ENCODE measurements at regions not wholly inside any gene's neighbourhood (a gene's known extent, or its start where the extent isn't known, plus 50 kb on each side); places are given as distances from the start of the nearest gene placed in this dataset.

- Histone ChIP-seq H3K56ac (ENCODE audit: insufficient read length, low read depth, low read length) (no peak overlapping the region), H2AFZ (ENCODE audit: low read length) (no peak overlapping the region), H3T11ph (ENCODE audit: low read length) (no peak overlapping the region), H3K27me3 (ENCODE audit: insufficient read depth, low read length) (no peaks in the 10 kb centered on the region), H4K20me1 (ENCODE audit: control insufficient read depth, insufficient read depth, insufficient read length) (no peaks in the 10 kb centered on the region), H2BK5ac (ENCODE audit: insufficient read length, low read length) (no peak overlapping the region), H3K4ac (ENCODE audit: low read depth, low read length) (no peak overlapping the region), H4K91ac (ENCODE audit: insufficient read length, low read depth, low read length) (no peak overlapping the region), H3K18ac (ENCODE audit: insufficient read length, low read depth, low read length) (no peak overlapping the region), H3K79me2 (ENCODE audit: insufficient read depth, low read length) (no peaks in the 10 kb centered on the region), H4K8ac (replicated peaks; ENCODE audit: insufficient read length, low read depth, low read length) (no peak overlapping the region), H3K27ac (ENCODE audit: insufficient read length, low read depth, low read length) (no peak overlapping the region), H3K4me2 (ENCODE audit: insufficient read depth, insufficient read length, low read length) (no peak overlapping the region), H2BK12ac (ENCODE audit: insufficient read length, low read depth, low read length) (no peak overlapping the region), H3K14ac (ENCODE audit: insufficient read depth, low read length) (no peak overlapping the region), H3K9me3 (ENCODE audit: control insufficient read depth, low read depth, low read length) (no peaks in the 10 kb centered on the region), H2BK120ac (ENCODE audit: low read depth, low read length, poor library complexity, severe bottlenecking) (no peak overlapping the region), H3K4me1 (ENCODE audit: insufficient read depth, low read length) (no peaks in the 10 kb centered on the region), H3K23me2 (ENCODE audit: insufficient read length, low read depth, low read length, poor library complexity, severe bottlenecking) (no peaks in the 10 kb centered on the region), H2AK5ac (ENCODE audit: insufficient read length, low read length) (no peak overlapping the region), H3K79me1 (ENCODE audit: insufficient read depth, low read depth, low read length, poor library complexity, severe bottlenecking) (no peaks in the 10 kb centered on the region), H2BK15ac (ENCODE audit: low read depth, low read length) (no peak overlapping the region), H3K9ac (ENCODE audit: extremely low read depth, insufficient read length, low read length) (no peak overlapping the region), H3K23ac (ENCODE audit: insufficient read length, low read depth, low read length) (no peak overlapping the region), H4K5ac (ENCODE audit: insufficient read length, low read depth, low read length) (no peak overlapping the region), H2BK20ac (ENCODE audit: low read depth, low read length, poor library complexity, severe bottlenecking) (no peak overlapping the region)
- Mint-ChIP-seq H3K4me3 (no peak overlapping the region), H3K9me3 (peaks cover 0 to 4% of the 10 kb centered on the region in 2 experiments; a peak in 2 of 5 replicates), H3K27ac (no peak overlapping the region), H3K27me3 (ENCODE audit: low read depth) (no peaks in the 10 kb centered on the region), H3K4me1 (peaks cover 0 to 2% of the 10 kb centered on the region in 2 experiments; a peak in 2 of 4 replicates), H3K36me3 (ENCODE audit: insufficient read depth in 1 of 3, low read depth in 3 of 3) (peaks cover 0 to 2% (median 0%) of the 10 kb centered on the region in 3 experiments; a peak in 1 of 7 replicates)
- no peak for TF ChIP-seq CTCF (conservative IDR thresholded peaks at IDR 0.05)
- WGBS (ENCODE audit: extremely low coverage, insufficient read length, low lambda C conversion rate), result no CpG with 5 or more reads among the region's 6 CpGs
- no peak for DNase-seq
These were observed 54.7 kb downstream of the MYEOV start for GRCh38 chr11:69348414-69349235.

All from H9 (cell line).